Endothelial cell of umbilical vein (primary cell): ENCODE measurements at regions not wholly inside any gene's neighbourhood (a gene's known extent, or its start where the extent isn't known, plus 50 kb on each side); places are given as distances from the start of the nearest gene placed in this dataset.

Source experiments
- BruUV-seq: library from RNA; stranded (reverse); fragments of 400-500 nt; replicated peaks from 2 replicates; lab custom pipeline; 2021; lab: Mats Ljungman, UMichigan
- CTCF ChIA-PET: fragments of 300-600, 350-600 bp; sonication (Branson Sonifier 250); formaldehyde crosslinking; loops from one replicate; lab custom pipeline; 2021; ENCODE audit warnings: antibody characterized with exemption, inconsistent platforms; lab: Charles Lee
- POLR2A ChIA-PET: fragments of 300-600, 350-600 bp; sonication (Branson Sonifier 250); formaldehyde crosslinking; loops from one replicate; lab custom pipeline; 2021; ENCODE audit warnings: antibody characterized with exemption, inconsistent platforms; lab: Charles Lee
- DNase-seq: peaks from one replicate; pipeline ENCODE4 v3.0.0-alpha.2; 2011; ENCODE audit warnings: low read depth, low spot score
- FAIRE-seq: peaks from 2 replicates; lab custom pipeline; 2011; peaks lifted over from hg19 to GRCh38; lab: Jason Lieb, UNC
- H2AFZ ChIP-seq: 2 replicates; pipeline ENCODE4 v1.6.0; 2012; ENCODE audit warnings: low read depth, low read length, control low read depth, inconsistent platforms
- H3K27ac ChIP-seq: 2 replicates; pipeline ENCODE4 v1.5.1; 2011; ENCODE audit warnings: low read depth, mild to moderate bottlenecking, control low read depth, low read length, moderate library complexity; ENCODE audit not compliant: insufficient read depth
- H3K27me3 ChIP-seq, 2 experiments: 2 replicates each; pipeline versions ENCODE4 v1.6.0 to v1.6.1; 2011; ENCODE audit warnings: low read length in 2 of 2, mixed read lengths in 1 of 2; ENCODE audit not compliant: control insufficient read depth in 2 of 2, insufficient read depth in 2 of 2
- H3K36me3 ChIP-seq, 2 experiments: 2 replicates in 1 of 2; 3 replicates in 1 of 2; pipeline ENCODE4 v1.5.1; 2011; ENCODE audit warnings: low read length in 2 of 2, mild to moderate bottlenecking in 1 of 2, moderate library complexity in 1 of 2; ENCODE audit not compliant: control insufficient read depth in 2 of 2, insufficient read depth in 2 of 2; ENCODE audit errors: extremely low read depth in 1 of 2
- H3K4me1 ChIP-seq: 3 replicates; pipeline ENCODE4 v1.5.1; 2011; ENCODE audit warnings: mild to moderate bottlenecking, low read length; ENCODE audit not compliant: control insufficient read depth, insufficient read depth; ENCODE audit errors: extremely low read depth
- H3K4me2 ChIP-seq: 2 replicates; pipeline ENCODE4 v1.6.1; 2011; ENCODE audit warnings: low read length, control low read depth, mixed read lengths; ENCODE audit not compliant: insufficient read depth
- H3K4me3 ChIP-seq, 3 experiments: fragments of 200-600 bp in 1 of 3; sonication (generic), shearing (Covaris generic) in 1 of 3; replicated peaks in 1 of 3; 2 replicates each; pipeline ENCODE4 v1.5.1; 2011 to 2016; ENCODE audit warnings: control low read depth in 3 of 3, low read length in 3 of 3, mild to moderate bottlenecking in 2 of 3, inconsistent platforms in 1 of 3, low read depth in 1 of 3, moderate library complexity in 1 of 3; ENCODE audit not compliant: insufficient read depth in 1 of 3
- H3K79me2 ChIP-seq: 2 replicates; pipeline ENCODE4 v1.6.0; 2012; ENCODE audit warnings: low read length, inconsistent platforms; ENCODE audit not compliant: control insufficient read depth, insufficient read depth
- H3K9ac ChIP-seq: replicated peaks from 2 replicates; pipeline ENCODE3; 2011; ENCODE audit warnings: low read length, control low read depth; ENCODE audit not compliant: insufficient read depth; ENCODE audit errors: extremely low read depth
- H3K9me1 ChIP-seq: replicated peaks from 3 replicates; pipeline ENCODE4 v1.6.0; 2011; ENCODE audit warnings: mild to moderate bottlenecking, low read length; ENCODE audit not compliant: control insufficient read depth, insufficient read depth; ENCODE audit errors: extremely low read depth
- H3K9me3 ChIP-seq: replicated peaks from 2 replicates; pipeline ENCODE4 v1.5.1; 2012; ENCODE audit warnings: low read length, inconsistent platforms; ENCODE audit not compliant: control insufficient read depth, insufficient read depth
- H4K20me1 ChIP-seq: replicated peaks from 2 replicates; pipeline ENCODE3; 2011; ENCODE audit warnings: mild to moderate bottlenecking, low read length; ENCODE audit not compliant: control insufficient read depth, insufficient read depth; ENCODE audit errors: extremely low read depth
- EZH2 ChIP-seq: IDR thresholded peaks from 2 replicates; pipeline ENCODE4 v1.6.1; 2012; ENCODE audit warnings: borderline replicate concordance, low read depth, mild to moderate bottlenecking, moderate library complexity, low read length, inconsistent platforms; ENCODE audit not compliant: severe bottlenecking
- FOS ChIP-seq: IDR thresholded peaks from 2 replicates; pipeline ENCODE4 v1.6.1; 2011; ENCODE audit warnings: mild to moderate bottlenecking, low read length, moderate library complexity, borderline replicate concordance; ENCODE audit not compliant: insufficient read depth
- GATA2 ChIP-seq: IDR thresholded peaks from 2 replicates; pipeline ENCODE4 v1.7.0; 2011; ENCODE audit warnings: low read depth, mild to moderate bottlenecking, moderate library complexity, mixed read lengths, low read length; ENCODE audit not compliant: insufficient read length, insufficient read depth
- JUN ChIP-seq: IDR thresholded peaks from 2 replicates; pipeline ENCODE4 v1.6.1; 2011; ENCODE audit warnings: borderline replicate concordance, low read depth; ENCODE audit not compliant: insufficient read length, insufficient read depth
- MYC ChIP-seq: IDR thresholded peaks from one replicate; pipeline ENCODE4 v1.6.1; 2011; ENCODE audit warnings: mild to moderate bottlenecking, low read depth, low read length
- POLR2A ChIP-seq: IDR thresholded peaks from 2 replicates; pipeline ENCODE4 v1.6.1; 2012; ENCODE audit warnings: low read depth, mild to moderate bottlenecking, control low read depth, low read length
- POLR2AphosphoS5 ChIP-seq: IDR thresholded peaks from 2 replicates; pipeline ENCODE4 v1.6.1; 2012; ENCODE audit warnings: low read depth, mild to moderate bottlenecking, control low read depth, low read length, moderate library complexity; ENCODE audit not compliant: insufficient read depth
- dilution Hi-C: fragments of 300-500 bp; cut with MboI; formaldehyde crosslinking; loops from one replicate; pipeline ENCODE4 v1.15.0; 2019; ENCODE audit warnings: low sequenced_read_pairs; ENCODE audit not compliant: extremely low pct_ligation_motif_present
- intact Hi-C: fragments of 100-400 bp; cut with micrococcal nuclease; formaldehyde crosslinking; loops from one replicate; pipeline ENCODE4 v1.10.0; 2022
- TF ChIP-seq, protein P1 (sequence below), 2 donors: IDR thresholded peaks; 1 replicate in 1 of 2; 2 replicates in 1 of 2; pipeline ENCODE4 v1.5.1; 2011; ENCODE audit warnings: low read length in 2 of 2, mild to moderate bottlenecking in 2 of 2, moderate library complexity in 2 of 2, control low read depth in 1 of 2, inconsistent platforms in 1 of 2, low read depth in 1 of 2; ENCODE audit not compliant: insufficient read depth in 1 of 2; ENCODE audit errors: extremely low read depth in 1 of 2
- TF ChIP-seq, protein P2 (sequence below): IDR thresholded peaks from 2 replicates; pipeline ENCODE4 v1.6.1; 2011; ENCODE audit not compliant: insufficient read depth, insufficient read length

DNA sequence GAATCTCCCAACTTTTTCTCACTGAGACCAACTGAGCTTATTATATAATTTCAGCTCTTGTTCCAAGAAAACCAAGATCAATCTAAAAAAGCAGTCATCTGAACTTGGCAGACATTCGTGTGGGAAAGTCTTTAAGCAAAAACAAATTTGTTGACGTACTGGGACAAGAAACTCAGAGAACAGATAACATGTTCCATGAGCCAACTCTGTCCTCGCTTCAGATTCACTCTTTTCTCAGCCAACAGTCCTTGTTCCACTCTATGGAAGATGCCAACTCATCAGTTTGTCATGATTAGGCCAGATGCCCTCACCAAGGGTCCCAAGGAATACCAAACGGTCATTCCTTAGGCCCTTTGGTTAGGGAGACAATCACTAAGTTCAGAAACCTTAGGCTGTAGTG lies 224.2 kb upstream of the CTAGE1 start:
- intact Hi-C loops: no loop called here
- DNase-seq (no peak), FAIRE-seq (no peak)
- Histone ChIP-seq H3K79me2 (no peaks in the 10 kb centered on the region), H3K36me3 (no peaks in the 10 kb centered on the region), H3K27me3 (peaks cover 0 to 2% of the 10 kb centered on the region in 2 experiments), H3K4me2 (no peak overlapping the region), H4K20me1 (no peaks in the 10 kb centered on the region), H3K4me1 (no peaks in the 10 kb centered on the region), H3K27ac (no peak overlapping the region), H3K9me3 (no peaks in the 10 kb centered on the region), H2AFZ (no peak overlapping the region), H3K4me3 (no peak overlapping the region), H3K9ac (no peak overlapping the region), H3K9me1 (no peaks in the 10 kb centered on the region)
- TF ChIP-seq MYC (no peak), JUN (no peak), EZH2 (no peak), FOS (no peak), GATA2 (no peak), POLR2A (no peak), POLR2AphosphoS5 (no peak)
- TF ChIP-seq, protein P1, sequence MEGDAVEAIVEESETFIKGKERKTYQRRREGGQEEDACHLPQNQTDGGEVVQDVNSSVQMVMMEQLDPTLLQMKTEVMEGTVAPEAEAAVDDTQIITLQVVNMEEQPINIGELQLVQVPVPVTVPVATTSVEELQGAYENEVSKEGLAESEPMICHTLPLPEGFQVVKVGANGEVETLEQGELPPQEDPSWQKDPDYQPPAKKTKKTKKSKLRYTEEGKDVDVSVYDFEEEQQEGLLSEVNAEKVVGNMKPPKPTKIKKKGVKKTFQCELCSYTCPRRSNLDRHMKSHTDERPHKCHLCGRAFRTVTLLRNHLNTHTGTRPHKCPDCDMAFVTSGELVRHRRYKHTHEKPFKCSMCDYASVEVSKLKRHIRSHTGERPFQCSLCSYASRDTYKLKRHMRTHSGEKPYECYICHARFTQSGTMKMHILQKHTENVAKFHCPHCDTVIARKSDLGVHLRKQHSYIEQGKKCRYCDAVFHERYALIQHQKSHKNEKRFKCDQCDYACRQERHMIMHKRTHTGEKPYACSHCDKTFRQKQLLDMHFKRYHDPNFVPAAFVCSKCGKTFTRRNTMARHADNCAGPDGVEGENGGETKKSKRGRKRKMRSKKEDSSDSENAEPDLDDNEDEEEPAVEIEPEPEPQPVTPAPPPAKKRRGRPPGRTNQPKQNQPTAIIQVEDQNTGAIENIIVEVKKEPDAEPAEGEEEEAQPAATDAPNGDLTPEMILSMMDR (IDR thresholded peaks at IDR 0.05; ENCODE audit: extremely low read depth in 1 of 2, insufficient read depth in 1 of 2, low read depth in 1 of 2, low read length in 2 of 2): no peak
- TF ChIP-seq, protein P2, sequence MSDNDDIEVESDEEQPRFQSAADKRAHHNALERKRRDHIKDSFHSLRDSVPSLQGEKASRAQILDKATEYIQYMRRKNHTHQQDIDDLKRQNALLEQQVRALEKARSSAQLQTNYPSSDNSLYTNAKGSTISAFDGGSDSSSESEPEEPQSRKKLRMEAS: no peak
- ChIA-PET POLR2A (no interaction called here), CTCF (no interaction called here)
- BruUV-seq: no TSS peak
- dilution Hi-C loops: no loop called here
